Activated CD8-positive, alpha-beta memory T cell treated with anti-CD3 and anti-CD28 coated beads, Interleukin-2, amount 10 ng/mL, durations not matched to agents 7 days and 5 days (primary cell): ENCODE measurements at regions not wholly inside any gene's neighbourhood (a gene's known extent, or its start where the extent isn't known, plus 50 kb on each side); places are given as distances from the start of the nearest gene placed in this dataset.
"Not testable (repeated sequence)": the region's sequence is repeated elsewhere in the genome, so short reads cannot be mapped to it uniquely, and the experiment has no call there.

ENCODE experiments used
- ATAC-seq: fragments of 150-1000 bp; cut with Tn5 transposase; one replicate; pipeline ENCODE4 v1.10.0; 2021; ENCODE audit warnings: moderate library complexity
- CTCF ChIA-PET: fragments of 350-600 bp; sonication (Branson Sonifier 250); formaldehyde crosslinking; loops from one replicate; lab custom pipeline; 2021; ENCODE audit warnings: antibody characterized with exemption; lab: Charles Lee
- DNase-seq: peaks from one replicate; pipeline ENCODE4 v3.0.0-alpha.2; 2020
- H3K27ac Mint-ChIP-seq: one replicate; pipeline ENCODE4 v1.8.0; 2021; ENCODE audit warnings: mild to moderate bottlenecking, mixed read lengths
- H3K27me3 Mint-ChIP-seq: one replicate; pipeline ENCODE4 v1.8.0; 2021; ENCODE audit warnings: mixed read lengths
- H3K36me3 Mint-ChIP-seq: one replicate; pipeline ENCODE4 v1.8.0; 2021; ENCODE audit warnings: mild to moderate bottlenecking, mixed read lengths
- H3K4me1 Mint-ChIP-seq: one replicate; pipeline ENCODE4 v1.8.0; 2021; ENCODE audit warnings: mixed read lengths
- H3K4me3 Mint-ChIP-seq: one replicate; pipeline ENCODE4 v1.8.0; 2021; ENCODE audit warnings: mild to moderate bottlenecking, moderate library complexity, mixed read lengths
- H3K9me3 Mint-ChIP-seq: one replicate; pipeline ENCODE4 v1.8.0; 2022; ENCODE audit warnings: low read depth, mixed read lengths

DNA sequence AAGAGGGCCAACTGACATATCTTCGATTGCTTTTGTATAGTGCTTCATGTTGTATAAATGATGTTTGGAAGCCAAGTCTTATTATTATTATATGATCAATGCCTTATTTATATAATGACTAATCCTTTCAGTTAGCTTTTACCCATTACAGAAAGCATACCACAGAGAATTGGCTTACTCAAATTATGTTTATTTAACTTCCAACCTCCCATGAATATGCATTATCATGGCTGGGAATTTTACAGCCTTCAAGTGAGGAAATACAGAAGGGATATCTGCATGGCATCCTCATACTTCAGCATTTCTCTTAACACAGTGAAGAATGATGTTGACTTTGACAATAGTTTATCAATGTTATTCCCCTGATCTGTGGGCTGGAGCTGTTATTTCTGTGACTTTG is 225.9 kb upstream of the GAP43 start:
- H3K4me3 Mint-ChIP-seq, result no peak overlapping the region
- H3K27me3 Mint-ChIP-seq, result no peaks in the 10 kb centered on the region
- ATAC-seq (no peak), DNase-seq (no peak)
- no peaks in the 10 kb centered on the region for H3K4me1 Mint-ChIP-seq
- CTCF ChIA-PET, result no interaction called here
- no peaks in the 10 kb centered on the region for H3K36me3 Mint-ChIP-seq
- no peaks in the 10 kb centered on the region for H3K9me3 Mint-ChIP-seq
- no peak overlapping the region for H3K27ac Mint-ChIP-seq

DNA sequence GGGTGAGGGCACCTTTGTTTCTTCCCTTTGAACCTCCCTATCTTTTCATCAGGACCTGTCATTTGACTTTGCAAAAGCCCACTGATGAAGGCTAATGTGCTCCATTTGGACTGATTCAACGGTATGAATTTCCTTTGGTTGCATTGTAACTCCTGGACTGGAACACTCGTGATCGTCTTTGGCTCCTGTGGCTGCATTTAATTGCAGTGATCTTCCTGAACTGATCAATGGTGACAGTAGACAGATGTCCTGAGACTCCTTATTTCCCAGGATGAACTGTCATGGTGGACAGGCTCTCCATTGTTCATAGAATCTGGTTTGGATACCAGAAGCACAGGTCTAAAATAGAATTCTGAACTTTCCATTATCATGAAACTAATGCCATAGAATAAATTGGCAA is 224.8 kb upstream of the GAP43 start:
- no peak overlapping the region for H3K4me3 Mint-ChIP-seq

DNA sequence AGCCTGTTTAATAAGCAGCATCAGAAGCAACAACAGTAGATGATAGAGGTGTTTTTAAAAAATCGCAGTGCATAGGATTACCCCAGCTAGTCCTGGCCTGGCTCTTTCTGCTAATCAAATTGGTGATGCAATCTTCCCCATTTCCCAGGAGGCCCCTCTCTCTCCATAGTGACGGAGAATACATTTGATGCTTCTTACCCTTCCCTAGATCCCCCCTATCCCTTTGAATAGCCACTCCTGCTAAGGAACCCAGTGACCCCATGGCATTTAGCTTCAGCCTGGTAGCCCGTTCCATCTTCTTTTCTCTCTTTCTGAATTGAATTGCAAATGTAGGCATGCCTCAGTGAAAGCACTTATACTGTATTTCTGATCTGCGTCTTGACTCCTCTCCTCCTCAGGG is 223.6 kb upstream of the GAP43 start:
- CTCF ChIA-PET, result no interaction called here
- no peak for ATAC-seq
- H3K36me3 Mint-ChIP-seq, result no peaks in the 10 kb centered on the region
- H3K9me3 Mint-ChIP-seq, result no peaks in the 10 kb centered on the region
- H3K27me3 Mint-ChIP-seq, result no peaks in the 10 kb centered on the region
- no peak overlapping the region for H3K4me3 Mint-ChIP-seq
- no peak overlapping the region for H3K27ac Mint-ChIP-seq
- no peaks in the 10 kb centered on the region for H3K4me1 Mint-ChIP-seq
- DNase-seq, result no peak

More for the DNA sequence above, 224.8 kb upstream of the GAP43 start:
- H3K4me1 Mint-ChIP-seq, result no peaks in the 10 kb centered on the region
- H3K9me3 Mint-ChIP-seq, result no peaks in the 10 kb centered on the region
- no peak overlapping the region for H3K27ac Mint-ChIP-seq
- H3K36me3 Mint-ChIP-seq, result no peaks in the 10 kb centered on the region
- DNase-seq, result no peak
- no peaks in the 10 kb centered on the region for H3K27me3 Mint-ChIP-seq
- ATAC-seq, result no peak
- CTCF ChIA-PET, result no interaction called here

DNA sequence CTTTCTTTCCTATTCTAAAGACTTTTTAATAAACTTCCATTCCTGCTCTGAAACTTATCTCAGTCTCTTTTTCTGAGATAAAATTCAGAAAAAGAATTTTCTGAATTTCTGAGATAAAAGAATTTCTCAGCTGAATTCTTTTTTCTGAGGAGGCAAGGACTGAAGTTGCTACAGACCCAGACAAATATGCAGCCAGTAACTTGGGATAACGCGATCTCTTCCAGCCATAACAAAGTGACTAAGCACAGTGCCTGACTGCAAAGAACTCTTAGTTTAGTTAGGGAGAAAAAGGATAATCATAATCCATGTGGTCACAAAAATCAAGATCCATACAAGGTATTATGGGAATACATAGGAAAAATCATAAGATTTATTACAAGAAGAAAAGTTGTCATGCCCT is 222.0 kb upstream of the GAP43 start:
- no peaks in the 10 kb centered on the region for H3K27me3 Mint-ChIP-seq
- H3K4me1 Mint-ChIP-seq, result no peaks in the 10 kb centered on the region
- no peaks in the 10 kb centered on the region for H3K36me3 Mint-ChIP-seq
- CTCF ChIA-PET, result no interaction called here
- H3K9me3 Mint-ChIP-seq, result no peaks in the 10 kb centered on the region
- DNase-seq (no peak), ATAC-seq (no peak)
- H3K27ac Mint-ChIP-seq, result no peak overlapping the region
- no peak overlapping the region for H3K4me3 Mint-ChIP-seq

DNA sequence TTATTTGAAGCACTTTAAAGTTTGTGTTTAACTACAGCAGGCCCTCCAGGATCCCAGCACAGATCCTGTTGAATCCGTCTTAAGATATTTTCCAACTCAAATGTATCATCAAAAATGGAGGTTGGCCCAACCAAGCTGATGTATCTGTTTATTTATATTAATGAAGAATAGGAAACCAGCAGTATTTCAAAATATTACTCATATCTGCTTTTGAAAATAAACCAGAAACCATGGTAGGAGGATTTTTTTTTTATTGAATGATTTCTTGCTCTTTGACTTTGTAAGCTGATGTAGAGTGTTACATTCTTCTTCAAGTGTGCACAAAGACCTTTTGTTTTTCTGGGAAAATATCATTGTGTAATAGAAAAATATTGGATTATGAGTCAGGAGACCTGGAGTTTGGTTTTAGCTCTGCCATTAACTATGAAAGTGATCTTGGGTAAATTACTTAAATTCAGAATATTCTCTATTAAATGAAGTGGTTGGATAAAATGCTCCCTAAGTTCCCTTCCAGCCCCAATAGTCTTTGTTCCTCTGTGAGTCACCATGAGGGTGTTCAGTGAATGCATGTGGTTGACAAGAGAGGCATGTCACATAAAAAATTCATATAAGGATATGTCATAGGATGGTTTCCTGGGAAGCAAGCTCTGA is 221.3 kb upstream of the GAP43 start:
- CTCF ChIA-PET, result no interaction called here
- H3K4me3 Mint-ChIP-seq, result no peak overlapping the region

DNA sequence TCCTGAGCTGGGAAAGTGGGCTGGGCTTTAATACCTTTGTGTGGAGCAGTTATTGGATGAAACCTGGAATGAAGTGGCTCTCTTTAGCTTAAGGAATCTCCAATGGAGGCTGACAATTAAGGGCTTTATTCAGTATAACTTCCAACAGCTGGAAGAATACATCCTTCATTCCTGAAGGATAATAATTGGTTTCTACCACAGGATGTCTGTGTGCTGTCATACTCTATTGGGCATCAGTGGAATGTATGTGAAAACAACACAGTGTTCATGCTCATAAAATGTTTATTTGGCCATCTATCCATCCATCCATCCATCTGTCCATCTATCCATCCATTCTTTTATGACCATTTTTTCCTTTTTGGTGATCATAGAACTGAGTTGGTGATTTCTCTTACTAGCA is 220.7 kb upstream of the GAP43 start:
- Mint-ChIP-seq H3K27me3 (no peaks in the 10 kb centered on the region), H3K9me3 (no peaks in the 10 kb centered on the region), H3K4me3 (no peak overlapping the region), H3K36me3 (no peaks in the 10 kb centered on the region), H3K27ac (no peak overlapping the region), H3K4me1 (no peaks in the 10 kb centered on the region)
- CTCF ChIA-PET, result no interaction called here
- ATAC-seq (no peak), DNase-seq (no peak)

More for the DNA sequence above, 221.3 kb upstream of the GAP43 start:
- ATAC-seq (no peak), DNase-seq (no peak)
- no peaks in the 10 kb centered on the region for H3K27me3 Mint-ChIP-seq
- H3K36me3 Mint-ChIP-seq, result no peaks in the 10 kb centered on the region
- H3K27ac Mint-ChIP-seq, result no peak overlapping the region
- H3K9me3 Mint-ChIP-seq, result no peaks in the 10 kb centered on the region
- H3K4me1 Mint-ChIP-seq, result no peaks in the 10 kb centered on the region

DNA sequence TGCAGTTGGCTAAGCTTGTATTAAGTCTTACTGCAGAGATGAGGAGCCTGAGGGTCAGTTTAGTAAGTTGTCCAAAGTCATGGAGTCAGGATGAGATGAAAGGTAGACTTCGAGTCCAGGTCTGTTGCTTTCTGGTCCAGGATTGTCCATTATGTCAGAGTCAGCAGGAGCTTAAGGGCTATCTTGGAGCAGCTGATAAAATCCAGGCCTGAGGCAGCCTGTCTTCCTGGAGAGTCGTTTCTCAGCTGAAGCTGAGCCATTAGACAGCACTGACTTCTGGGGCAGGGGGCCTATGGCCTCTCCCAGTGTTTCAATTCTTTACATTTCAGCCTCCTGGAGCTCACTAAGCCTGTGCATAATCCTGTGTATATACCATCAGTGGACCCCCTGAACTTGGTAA is 219.5 kb upstream of the GAP43 start:
- H3K4me3 Mint-ChIP-seq, result no peak overlapping the region

DNA sequence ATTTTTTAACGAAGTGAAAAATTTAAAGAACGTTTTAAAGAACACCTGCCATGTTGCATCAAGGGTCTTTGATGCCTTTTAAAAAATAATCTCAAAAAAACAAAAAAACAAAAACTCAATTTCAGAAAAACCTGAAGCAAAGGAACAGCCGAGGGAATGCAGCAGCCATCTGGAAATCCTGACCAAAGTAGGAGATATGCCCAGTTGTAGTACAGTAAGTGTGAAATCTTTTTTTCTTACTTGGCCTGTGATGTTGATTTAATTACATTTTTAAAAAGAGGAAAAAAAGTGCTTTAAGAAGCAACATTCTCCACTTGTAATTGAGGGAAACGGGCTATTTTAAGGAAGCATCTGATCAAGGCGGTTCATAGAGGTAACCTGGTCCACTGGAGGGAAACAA is 213.7 kb upstream of the GAP43 start:
- H3K4me1 Mint-ChIP-seq, result no peaks in the 10 kb centered on the region
- H3K9me3 Mint-ChIP-seq, result no peaks in the 10 kb centered on the region
- no peaks in the 10 kb centered on the region for H3K36me3 Mint-ChIP-seq
- H3K4me3 Mint-ChIP-seq, result no peak overlapping the region
- H3K27ac Mint-ChIP-seq, result no peak overlapping the region
- DNase-seq (no peak), ATAC-seq (no peak)
- no peaks in the 10 kb centered on the region for H3K27me3 Mint-ChIP-seq
- CTCF ChIA-PET, result no interaction called here

More for the DNA sequence above, 219.5 kb upstream of the GAP43 start:
- H3K27ac Mint-ChIP-seq, result no peak overlapping the region
- DNase-seq, result no peak
- H3K27me3 Mint-ChIP-seq, result no peaks in the 10 kb centered on the region
- no peaks in the 10 kb centered on the region for H3K9me3 Mint-ChIP-seq
- no peaks in the 10 kb centered on the region for H3K4me1 Mint-ChIP-seq
- no peak for ATAC-seq
- CTCF ChIA-PET, result no interaction called here
- no peaks in the 10 kb centered on the region for H3K36me3 Mint-ChIP-seq

DNA sequence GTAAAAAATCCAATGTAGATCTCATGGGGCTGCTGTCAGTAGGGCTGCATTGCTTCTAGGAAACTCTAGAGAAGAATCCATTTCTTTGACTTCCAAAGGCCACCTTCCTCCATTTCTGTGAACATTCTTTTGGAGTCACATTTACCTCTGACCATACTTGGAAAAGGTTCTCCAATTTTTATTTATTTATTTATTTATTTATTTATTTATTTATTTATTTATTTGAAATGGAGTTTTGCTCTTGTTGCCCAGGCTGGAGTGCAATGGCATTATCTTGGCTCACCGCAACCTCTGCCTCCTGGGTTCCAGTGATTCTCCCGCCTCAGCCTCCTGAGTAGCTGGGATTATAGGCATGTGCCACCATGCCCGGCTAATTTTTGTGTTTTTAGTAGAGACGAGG is 208.7 kb upstream of the GAP43 start:
- ATAC-seq, H3K9me3 Mint-ChIP-seq, DNase-seq, H3K36me3 Mint-ChIP-seq, H3K4me3 Mint-ChIP-seq, H3K27me3 Mint-ChIP-seq, H3K27ac Mint-ChIP-seq, CTCF ChIA-PET, H3K4me1 Mint-ChIP-seq: not testable (repeated sequence)

DNA sequence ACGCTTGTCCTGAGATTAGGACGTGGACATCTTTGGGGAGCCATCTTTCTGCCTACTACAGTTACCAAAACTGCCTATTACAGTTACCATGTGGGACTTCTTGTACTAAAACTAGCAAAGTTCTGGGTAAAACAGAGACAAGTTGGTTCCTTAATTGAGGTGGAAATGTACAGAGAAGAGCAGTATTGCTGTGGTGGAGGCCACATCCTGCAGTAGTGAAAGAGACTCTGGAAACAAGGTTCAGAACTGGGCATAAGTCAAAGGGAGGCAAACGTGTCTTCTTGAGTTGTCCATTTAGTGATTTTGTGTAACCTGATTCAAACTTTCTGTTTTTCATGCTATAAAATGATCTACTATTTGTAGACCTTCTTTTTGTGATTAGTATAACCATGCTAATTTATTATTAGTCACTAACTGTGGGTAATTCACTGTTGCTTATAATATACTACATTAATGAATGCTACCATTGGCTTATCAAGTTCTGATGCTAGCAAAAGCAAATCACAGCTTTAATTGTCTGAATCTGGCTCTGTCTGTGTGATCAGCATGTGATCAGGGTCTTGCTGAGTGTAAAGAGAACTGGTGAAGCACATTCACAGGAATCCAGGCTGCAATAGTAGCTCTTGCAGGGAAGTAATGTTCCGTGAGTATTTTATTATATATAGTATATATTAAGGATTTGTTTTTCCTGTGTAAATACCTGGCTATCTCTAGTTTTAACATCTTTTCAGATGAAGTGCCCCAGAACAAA is 207.9 kb upstream of the GAP43 start:
- H3K4me3 Mint-ChIP-seq, result no peak overlapping the region
- H3K27me3 Mint-ChIP-seq, result no peaks in the 10 kb centered on the region
- peaks cover 8% of the 10 kb centered on the region for H3K4me1 Mint-ChIP-seq
- H3K27ac Mint-ChIP-seq, result no peak overlapping the region
- peak; percentile 42 for ATAC-seq
- CTCF ChIA-PET, result no interaction called here
- no peaks in the 10 kb centered on the region for H3K9me3 Mint-ChIP-seq
- no peaks in the 10 kb centered on the region for H3K36me3 Mint-ChIP-seq
- peak; percentile 41 for DNase-seq

DNA sequence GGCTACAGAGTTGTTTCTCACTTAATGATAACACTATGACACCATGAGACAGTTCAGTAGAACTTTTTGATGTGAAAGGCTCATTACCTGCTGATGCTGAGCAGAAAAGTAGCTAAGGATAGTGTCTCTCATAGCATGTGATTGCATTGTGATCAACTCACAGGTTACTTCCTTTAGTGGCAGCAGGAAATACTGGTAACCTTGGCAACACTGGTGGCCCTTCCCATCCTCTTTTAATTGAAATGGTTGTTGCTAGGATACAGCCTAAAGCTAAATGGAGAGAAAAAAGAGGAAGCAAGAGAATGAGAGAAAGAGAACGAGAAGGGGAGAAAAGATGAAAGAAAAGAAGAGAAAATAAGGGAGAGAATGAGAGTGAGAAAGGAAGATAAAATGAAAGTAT is 204.7 kb upstream of the GAP43 start:
- Mint-ChIP-seq H3K27me3 (no peaks in the 10 kb centered on the region), H3K27ac (no peak overlapping the region), H3K36me3 (no peaks in the 10 kb centered on the region), H3K4me3 (no peak overlapping the region), H3K4me1 (peaks cover 8% of the 10 kb centered on the region), H3K9me3 (no peaks in the 10 kb centered on the region)
- DNase-seq (no peak), ATAC-seq (no peak)
- CTCF ChIA-PET, result no interaction called here

DNA sequence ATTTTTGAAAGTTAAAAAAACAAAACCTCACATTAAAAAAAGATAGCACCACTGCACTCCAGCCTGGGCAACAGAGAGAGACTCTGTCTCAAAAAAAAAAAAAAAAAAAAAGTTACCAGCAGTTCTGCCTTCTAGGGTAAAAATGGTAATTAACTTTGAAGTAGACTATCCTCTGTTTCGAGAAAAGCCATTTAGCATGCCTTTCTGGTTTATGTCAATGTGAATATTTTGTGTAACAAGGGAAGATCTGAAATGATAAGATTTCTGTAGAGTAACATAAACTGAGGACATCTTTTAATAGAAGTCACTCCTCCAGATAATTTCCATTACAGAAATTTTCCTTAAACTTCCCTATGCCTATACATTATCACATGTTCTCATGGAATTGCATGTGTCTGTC is 203.2 kb upstream of the GAP43 start:
- Mint-ChIP-seq H3K4me3 (no peak overlapping the region), H3K27ac (no peak overlapping the region), H3K27me3 (no peaks in the 10 kb centered on the region), H3K36me3 (no peaks in the 10 kb centered on the region), H3K4me1 (peaks cover 7% of the 10 kb centered on the region), H3K9me3 (no peaks in the 10 kb centered on the region)
- DNase-seq, result no peak
- no peak for ATAC-seq
- CTCF ChIA-PET, result no interaction called here

DNA sequence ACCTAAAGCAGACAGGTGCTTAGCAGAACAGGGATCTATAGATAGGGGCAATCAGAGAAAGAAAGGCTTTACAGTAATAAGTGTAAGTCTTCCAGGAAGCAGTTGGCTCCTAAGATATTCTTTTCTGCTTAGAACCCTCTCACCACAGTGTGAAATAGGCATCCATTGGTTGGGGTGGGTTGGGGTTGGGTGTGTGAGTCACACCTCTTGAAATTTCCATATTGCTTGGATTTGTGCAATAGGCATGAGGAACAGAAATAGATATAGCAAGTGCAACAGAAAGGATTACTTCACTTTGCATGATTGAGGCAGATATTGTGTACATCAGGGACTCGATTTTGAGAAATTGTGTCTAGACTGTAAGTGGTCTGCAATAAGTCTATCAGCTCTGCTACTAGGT is 200.1 kb upstream of the GAP43 start:
- DNase-seq (no peak), ATAC-seq (no peak)
- Mint-ChIP-seq H3K27ac (no peak overlapping the region), H3K4me1 (peaks cover 5% of the 10 kb centered on the region), H3K9me3 (no peaks in the 10 kb centered on the region), H3K36me3 (no peaks in the 10 kb centered on the region), H3K4me3 (no peak overlapping the region), H3K27me3 (no peaks in the 10 kb centered on the region)
- CTCF ChIA-PET, result no interaction called here

DNA sequence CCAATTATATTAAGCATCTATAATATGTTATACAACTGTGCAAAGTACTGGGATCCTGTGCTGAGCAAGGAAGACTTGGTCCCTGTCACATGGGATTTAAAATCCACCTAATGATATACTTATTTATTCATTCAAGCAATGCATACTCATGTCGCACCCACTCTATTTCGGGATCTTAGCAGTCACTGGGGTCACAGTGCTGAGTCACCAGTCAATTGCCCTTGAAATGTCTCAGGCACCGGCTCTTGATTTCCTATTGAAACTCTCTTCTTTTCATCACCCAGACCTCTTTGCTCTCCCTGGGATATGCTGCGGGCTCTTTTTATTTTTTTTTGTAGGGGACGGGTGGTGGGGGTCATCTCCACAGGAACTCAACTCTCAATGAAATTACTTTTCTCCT is 194.5 kb upstream of the GAP43 start:
- H3K36me3 Mint-ChIP-seq, result no peaks in the 10 kb centered on the region
- CTCF ChIA-PET, result no interaction called here
- no peak overlapping the region for H3K4me3 Mint-ChIP-seq
- no peaks in the 10 kb centered on the region for H3K27me3 Mint-ChIP-seq
- H3K4me1 Mint-ChIP-seq, result no peaks in the 10 kb centered on the region
- H3K27ac Mint-ChIP-seq, result no peak overlapping the region
- DNase-seq (no peak), ATAC-seq (no peak)
- no peaks in the 10 kb centered on the region for H3K9me3 Mint-ChIP-seq
